Prostate gland (tissue), 2 donors: ENCODE measurements at regions not wholly inside any gene's neighbourhood (a gene's known extent, or its start where the extent isn't known, plus 50 kb on each side); places are given as distances from the start of the nearest gene placed in this dataset.

ENCODE experiments used
- DNase-seq: peaks from one replicate; pipeline ENCODE4 v3.0.0-alpha.2; 2019; ENCODE audit warnings: low spot score
- H3K27ac ChIP-seq, 2 donors: fragments of 200-600 bp; sonication (generic); 2 replicates each; pipeline ENCODE4 v1.5.1; 2017 to 2019
- H3K27me3 ChIP-seq: fragments of 200-600 bp; sonication (generic); replicated peaks from 2 replicates; pipeline ENCODE4 v1.5.1; 2019; ENCODE audit not compliant: insufficient read depth
- H3K36me3 ChIP-seq, 2 donors: fragments of 200-600 bp; sonication (generic); 1 replicate in 1 of 2; 2 replicates in 1 of 2; pipeline versions ENCODE4 v1.5.1 to v1.8.1; 2017 to 2019
- H3K4me1 ChIP-seq: fragments of 200-600 bp; sonication (generic); replicated peaks from 2 replicates; pipeline ENCODE4 v1.5.1; 2019
- H3K4me3 ChIP-seq, 2 donors: fragments of 200-600 bp; sonication (generic); 2 replicates each; pipeline ENCODE4 v1.5.1; 2017 to 2019
- H3K9me3 ChIP-seq: fragments of 200-600 bp; sonication (generic); 2 replicates; pipeline ENCODE4 v1.5.1; 2017
- CTCF ChIP-seq, 4 experiments: fragments of 200-600 bp in 2 of 4; fragments of 450-650 bp in 2 of 4; sonication (generic) in 2 of 4; IDR thresholded peaks; 1 replicate in 3 of 4; 2 replicates in 1 of 4; pipeline ENCODE4 v1.5.1; 2016 to 2019; ENCODE audit warnings: antibody characterized with exemption in 4 of 4, mild to moderate bottlenecking in 2 of 4, moderate library complexity in 2 of 4
- POLR2A ChIP-seq: fragments of 450-650 bp; IDR thresholded peaks from one replicate; pipeline ENCODE4 v1.6.1; 2016; ENCODE audit warnings: antibody characterized with exemption, mild to moderate bottlenecking
- POLR2AphosphoS5 ChIP-seq: sonication (generic); formaldehyde crosslinking; IDR thresholded peaks from one replicate; pipeline ENCODE4 v1.6.1; 2017; ENCODE audit warnings: antibody characterized with exemption
- WGBS: methylation state at CpG from one replicate; pipeline ENCODE4 v1.1.5; 2018; 5-methylcytosine and 5-hydroxymethylcytosine counted together
- intact Hi-C: fragments of 100-400 bp; cut with DNase I; formaldehyde crosslinking; loops from one replicate; pipeline ENCODE4 v1.14.2; 2022

GRCh38 chr4:58456727-58457384, 1346.7 kb upstream of the IGFBP7 start:
- intact Hi-C loops, result no loop called here
- no peak overlapping the region for H3K27ac ChIP-seq
- H3K4me1 ChIP-seq, result no peaks in the 10 kb centered on the region
- no peaks in the 10 kb centered on the region for H3K27me3 ChIP-seq
- H3K9me3 ChIP-seq, result no peaks in the 10 kb centered on the region
- WGBS, result 98% methylated on average over 25 of the region's 26 CpGs
- no peak overlapping the region for H3K4me3 ChIP-seq
- TF ChIP-seq CTCF (IDR thresholded peaks at IDR 0.05) (no peak), POLR2AphosphoS5 (no peak), POLR2A (no peak)
- H3K36me3 ChIP-seq, result no peaks in the 10 kb centered on the region
- DNase-seq, result no peak

DNA sequence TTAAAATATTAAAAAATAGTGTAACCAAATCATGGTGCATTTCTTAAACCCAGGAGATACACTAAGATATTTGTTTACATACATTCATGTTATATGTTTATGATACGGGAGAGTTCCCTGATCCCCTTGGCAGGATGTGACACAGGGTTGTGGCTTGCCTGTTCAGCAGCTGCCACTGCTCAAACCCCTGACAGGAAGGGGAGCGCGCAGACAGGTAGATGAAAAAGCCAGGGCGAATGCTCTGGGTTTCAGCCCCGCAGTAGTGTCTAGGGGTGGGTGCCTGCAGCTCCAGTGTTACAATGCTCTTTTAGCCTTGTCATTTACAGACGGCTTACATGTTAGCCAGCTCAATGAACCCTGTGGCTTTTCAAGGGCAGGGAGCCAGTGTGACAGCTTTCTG, 1343.8 kb upstream of the IGFBP7 start:
- H3K4me1 ChIP-seq, result no peaks in the 10 kb centered on the region
- no peak overlapping the region for H3K27ac ChIP-seq
- TF ChIP-seq POLR2AphosphoS5 (no peak), POLR2A (no peak), CTCF (IDR thresholded peaks at IDR 0.05) (no peak)
- no peaks in the 10 kb centered on the region for H3K36me3 ChIP-seq
- whole genome bisulfite sequencing, result 80% methylated on average over 6 of the region's 6 CpGs
- no peaks in the 10 kb centered on the region for H3K9me3 ChIP-seq
- intact Hi-C loops, result no loop called here
- no peaks in the 10 kb centered on the region for H3K27me3 ChIP-seq
- DNase-seq, result no peak
- H3K4me3 ChIP-seq, result no peak overlapping the region

DNA sequence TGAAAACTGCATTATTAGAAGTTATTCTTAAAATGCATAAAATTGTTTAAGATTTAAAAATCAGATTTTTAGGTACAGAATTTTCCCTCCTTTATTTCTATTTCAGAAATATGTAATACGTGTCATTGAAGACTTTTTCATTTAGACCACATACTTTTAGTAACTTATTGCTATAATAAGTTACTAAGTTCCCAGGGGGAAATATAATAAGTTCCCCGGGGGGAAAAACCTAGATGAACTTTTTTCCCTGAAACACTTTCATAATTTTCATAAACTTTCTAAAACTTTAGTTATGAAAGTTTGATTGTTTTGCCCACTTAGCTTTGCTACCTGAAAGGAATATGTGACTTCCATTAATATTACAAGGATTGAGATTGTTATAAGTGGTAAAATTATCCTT, 1341.5 kb upstream of the IGFBP7 start:
- TF ChIP-seq POLR2A, result no peak
- no peak for TF ChIP-seq POLR2AphosphoS5
- TF ChIP-seq CTCF (IDR thresholded peaks at IDR 0.05), result no peak
- Histone ChIP-seq H3K36me3 (no peaks in the 10 kb centered on the region), H3K9me3 (no peaks in the 10 kb centered on the region), H3K27ac (no peak overlapping the region), H3K27me3 (no peaks in the 10 kb centered on the region), H3K4me1 (no peaks in the 10 kb centered on the region), H3K4me3 (no peak overlapping the region)
- DNase-seq, result no peak
- 90% methylated on average over 2 of the region's 2 CpGs for WGBS
- intact Hi-C loops, result no loop called here

GRCh38 chr4:58435871-58436270, 1325.7 kb upstream of the IGFBP7 start:
- no peak for DNase-seq
- H3K36me3 ChIP-seq, result no peaks in the 10 kb centered on the region
- H3K9me3 ChIP-seq, result no peaks in the 10 kb centered on the region
- no peak overlapping the region for H3K4me3 ChIP-seq
- H3K27me3 ChIP-seq, result no peaks in the 10 kb centered on the region
- intact Hi-C loops, result no loop called here
- no peak for TF ChIP-seq POLR2A
- no peak for TF ChIP-seq POLR2AphosphoS5
- no peak for TF ChIP-seq CTCF (IDR thresholded peaks at IDR 0.05)
- no peak overlapping the region for H3K27ac ChIP-seq
- H3K4me1 ChIP-seq, result no peaks in the 10 kb centered on the region
- WGBS, result 100% methylated on average over 11 of the region's 11 CpGs

- Histone ChIP-seq H3K36me3 (no peaks in the 10 kb centered on the region), H3K27me3 (no peaks in the 10 kb centered on the region), H3K9me3 (no peaks in the 10 kb centered on the region), H3K4me1 (no peaks in the 10 kb centered on the region), H3K27ac (no peak overlapping the region), H3K4me3 (no peak overlapping the region)
- intact Hi-C loops, result no loop called here
- TF ChIP-seq POLR2A (no peak), POLR2AphosphoS5 (no peak), CTCF (IDR thresholded peaks at IDR 0.05) (no peak)
- 82% methylated on average over 1 of the region's 1 CpG for WGBS
- no peak for DNase-seq
Observed at GRCh38 chr4:58413849-58414248, 1303.7 kb upstream of the IGFBP7 start.
